GM19468 (cell line): ENCODE measurements at regions not wholly inside any gene's neighbourhood (a gene's known extent, or its start where the extent isn't known, plus 50 kb on each side); places are given as distances from the start of the nearest gene placed in this dataset.
"Not testable (repeated sequence)": the region's sequence is repeated elsewhere in the genome, so short reads cannot be mapped to it uniquely, and the experiment has no call there.

Source experiments
- ATAC-seq: cut with Tn5 transposase; IDR thresholded peaks from one replicate; pipeline ENCODE4 v1.9.1; 2021; ENCODE audit warnings: mild to moderate bottlenecking, moderate library complexity, moderate number of reproducible peaks; ENCODE audit not compliant: unreplicated experiment; ENCODE audit errors: extremely low read depth

DNA sequence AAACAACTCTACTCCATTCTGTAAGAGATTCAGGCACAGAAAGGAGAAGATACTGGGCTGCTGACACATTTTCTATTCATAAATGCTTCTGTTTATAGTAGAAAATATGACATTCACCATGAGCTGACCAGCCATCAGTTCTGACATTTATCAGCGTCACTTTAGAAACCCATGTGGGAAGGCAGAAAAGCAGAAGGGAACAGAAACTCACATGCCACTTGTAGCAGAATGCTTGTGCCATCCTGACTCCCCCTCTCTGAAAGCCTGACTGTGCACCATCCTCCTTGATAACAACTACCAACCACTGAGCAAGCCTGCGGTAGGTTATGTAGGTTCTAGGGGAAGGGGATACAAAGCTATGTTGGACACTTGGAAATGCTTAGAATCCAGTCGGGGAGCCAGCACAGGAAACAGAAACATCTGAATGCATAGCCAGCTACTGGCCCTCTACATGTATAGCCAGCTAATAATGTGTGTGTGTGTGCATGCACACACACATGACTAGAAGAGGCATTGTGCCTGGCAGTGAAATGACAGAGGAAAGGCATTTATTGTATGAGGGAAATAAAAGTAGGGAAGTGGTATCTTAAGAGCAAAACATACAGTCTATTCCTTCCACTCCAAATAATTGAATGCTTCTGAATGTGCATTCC lies 104.3 kb downstream of the SPDYE17 start:
- peak; percentile 26 for ATAC-seq

DNA sequence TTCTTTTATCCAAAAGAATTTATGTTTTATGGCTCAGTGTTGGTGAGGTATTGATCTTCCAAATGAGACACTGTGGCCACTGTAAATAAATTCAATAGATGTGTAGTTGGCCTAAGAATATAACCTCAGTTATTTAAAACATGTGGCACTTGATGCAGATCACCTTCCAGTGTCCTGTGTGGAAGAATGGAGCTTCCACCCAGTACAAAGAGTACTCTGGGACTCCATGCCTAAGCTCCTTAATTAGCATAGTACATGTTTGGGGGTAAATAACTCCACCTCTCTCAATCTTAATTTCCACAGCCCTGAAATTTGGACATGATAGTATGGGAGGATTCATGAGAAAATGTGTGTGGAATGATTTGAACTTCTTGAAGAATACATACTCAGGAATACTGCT lies 105.7 kb downstream of the SPDYE17 start:
- not testable (repeated sequence) for ATAC-seq

DNA sequence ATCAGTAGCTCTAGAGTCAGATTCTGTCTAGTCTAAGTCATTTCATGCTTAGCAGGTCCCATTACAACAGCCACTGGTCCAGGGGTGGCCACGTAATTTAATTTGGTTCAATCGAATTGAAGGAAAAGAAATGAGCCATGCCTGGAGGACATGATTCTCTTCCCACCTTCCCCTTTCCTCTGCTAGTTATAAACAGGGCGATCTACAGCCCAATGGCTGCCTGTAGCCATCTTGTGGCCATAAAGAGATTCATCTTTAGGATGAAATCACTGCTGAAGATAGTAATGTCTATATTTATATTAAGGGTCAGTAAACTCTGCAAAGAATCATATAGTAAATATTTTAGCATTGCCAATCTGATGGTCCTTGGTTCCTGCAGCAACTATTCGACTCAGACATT lies 107.4 kb downstream of the SPDYE17 start:
- not testable (repeated sequence) for ATAC-seq

DNA sequence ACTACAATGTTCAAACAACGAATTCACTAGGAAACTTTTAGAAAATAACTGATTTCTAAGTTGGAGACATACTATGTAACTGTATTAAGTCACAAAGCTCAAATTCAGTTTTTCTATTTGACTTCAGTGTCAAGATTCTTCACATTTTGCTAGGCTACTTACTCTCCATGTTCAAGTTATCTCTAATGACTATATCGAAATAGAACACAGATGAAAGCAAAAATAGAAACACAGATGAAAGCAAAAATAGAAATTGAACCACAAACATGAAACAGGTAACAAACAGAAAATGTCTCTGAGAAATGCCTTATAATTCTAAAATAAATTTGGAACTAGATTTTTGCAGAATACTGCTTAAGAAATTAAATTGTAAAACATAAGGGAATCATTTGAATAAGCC lies 113.5 kb downstream of the SPDYE17 start:
- ATAC-seq, result not testable (repeated sequence)

DNA sequence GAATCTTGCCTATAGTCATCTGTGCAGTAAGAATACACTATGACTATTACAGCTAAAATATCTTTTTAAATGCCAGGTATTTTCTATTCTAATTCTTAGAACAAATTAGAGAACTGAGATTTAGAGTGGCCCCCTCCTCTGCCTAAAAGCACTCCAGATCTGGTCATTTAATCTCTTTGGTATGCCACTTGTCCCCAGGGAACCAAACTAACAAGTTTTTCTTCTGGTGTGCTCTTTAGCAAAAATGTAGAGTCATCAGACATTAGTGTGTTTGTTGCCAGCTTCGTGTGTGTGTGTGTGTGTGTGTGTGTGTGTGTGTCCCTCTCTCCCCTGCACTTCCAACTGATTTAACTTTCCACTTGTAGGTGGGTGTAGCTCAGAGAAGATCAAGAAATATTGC lies 117.8 kb downstream of the SPDYE17 start:
- ATAC-seq, result not testable (repeated sequence)

DNA sequence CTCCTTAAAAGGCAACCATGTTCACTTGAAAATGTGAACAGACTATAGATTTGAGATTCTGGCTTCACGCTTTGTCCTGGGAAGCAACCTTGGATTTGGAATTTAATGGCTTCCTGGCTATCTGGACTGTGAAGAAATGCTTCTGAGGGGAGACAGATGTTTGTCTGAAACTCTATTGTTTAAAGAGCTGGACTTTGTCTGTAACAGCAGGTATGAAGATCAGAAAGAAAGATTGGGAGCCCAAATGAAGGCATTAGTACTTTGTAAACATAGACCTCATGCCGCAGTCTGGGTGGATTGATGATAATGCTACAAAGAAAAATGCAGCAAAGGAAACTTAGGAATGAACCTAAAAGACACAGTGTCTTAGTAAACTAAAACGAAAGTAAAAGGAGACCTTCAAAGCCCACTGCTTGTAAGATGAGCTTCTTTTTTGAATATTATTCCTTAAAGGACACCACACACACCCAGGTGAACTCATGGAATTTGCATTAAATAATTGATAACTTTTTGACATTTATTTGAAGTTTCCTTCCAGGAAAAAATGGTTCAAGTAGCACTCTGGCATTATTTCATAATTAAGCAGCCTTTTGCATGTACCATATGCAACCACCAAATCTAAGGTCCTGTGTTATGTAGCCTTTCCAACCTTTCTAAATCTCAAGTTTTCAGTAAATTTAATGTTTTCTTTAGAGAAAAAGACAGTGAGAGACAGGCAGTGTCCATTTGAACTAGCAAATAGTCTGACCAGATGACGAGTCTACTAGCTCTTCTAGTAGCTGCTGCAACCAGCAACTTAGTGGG lies 119.9 kb downstream of the SPDYE17 start:
- not testable (repeated sequence) for ATAC-seq

DNA sequence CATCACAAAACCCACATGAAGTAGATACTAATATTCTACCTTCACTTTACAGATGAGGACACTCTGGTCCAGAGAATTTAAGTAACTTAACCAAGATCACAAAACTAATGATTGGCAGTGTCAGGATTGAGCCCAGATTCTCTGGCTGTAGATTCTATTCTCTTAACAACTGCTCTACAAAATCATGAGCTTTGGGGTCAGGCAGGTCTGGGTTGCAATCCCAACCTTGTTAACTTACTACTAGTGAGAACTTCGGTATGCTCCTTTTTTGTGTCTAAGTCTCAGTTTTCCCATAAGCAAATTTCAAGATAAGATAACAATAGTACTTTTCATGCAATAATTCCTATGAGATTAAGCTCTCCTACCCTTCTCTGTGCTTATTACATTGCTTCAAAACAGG lies 127.5 kb downstream of the SPDYE17 start:
- not testable (repeated sequence) for ATAC-seq

DNA sequence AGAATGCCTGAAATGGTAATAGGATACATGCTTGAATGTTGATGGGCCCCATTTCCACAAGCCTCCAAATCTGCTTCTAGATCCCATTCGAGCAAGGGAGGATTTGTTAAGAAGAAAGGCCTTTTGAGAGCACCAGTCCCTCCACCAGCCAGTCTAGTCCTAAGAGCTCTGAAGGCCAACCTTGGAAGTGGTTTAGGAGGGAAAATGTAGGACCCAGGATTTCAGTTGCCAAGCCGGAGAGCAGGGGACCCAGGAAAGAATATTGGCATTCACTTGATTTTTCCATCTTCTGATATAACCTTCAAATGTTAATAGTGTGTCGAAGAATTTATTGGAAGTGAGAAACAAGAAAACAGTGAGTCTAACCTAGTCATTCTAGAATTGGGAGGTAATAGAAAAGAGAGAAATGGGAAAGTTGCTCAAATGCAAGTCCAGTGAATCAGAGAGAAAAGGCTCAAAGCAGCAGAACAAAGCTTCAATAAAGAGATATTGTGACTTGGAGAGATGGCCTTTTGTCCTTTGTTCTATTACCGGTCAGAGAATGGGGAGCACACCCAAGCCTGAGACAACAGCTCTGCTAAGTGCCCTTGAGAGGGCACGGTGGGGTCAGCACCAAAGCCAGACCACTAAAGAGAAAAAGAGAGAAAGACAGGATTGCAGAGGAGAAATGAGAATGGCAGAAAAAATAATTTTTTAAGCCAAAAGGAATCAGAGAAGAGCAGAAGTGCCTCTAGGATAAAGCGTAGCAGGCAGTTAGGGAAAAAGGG lies 130.0 kb downstream of the SPDYE17 start:
- ATAC-seq, result not testable (repeated sequence)

DNA sequence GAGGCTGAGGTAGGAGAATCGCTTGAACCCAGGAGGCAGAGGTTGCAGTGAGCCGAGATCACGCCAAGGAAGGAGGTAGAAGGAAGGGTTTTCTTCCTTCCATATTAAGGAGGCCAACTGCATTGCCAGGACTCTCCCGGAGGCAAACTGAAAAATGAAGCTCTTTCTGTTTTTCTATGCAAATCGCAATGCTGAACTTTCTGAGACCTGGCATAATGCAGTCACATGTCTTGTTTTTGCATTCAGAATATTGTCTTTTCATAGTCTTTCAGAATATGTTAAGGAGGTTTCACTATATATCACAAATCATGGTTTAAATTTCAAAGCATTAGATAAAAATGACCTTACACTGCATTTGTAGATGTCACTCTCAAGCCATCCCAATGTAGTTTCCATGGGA lies 133.4 kb downstream of the SPDYE17 start:
- not testable (repeated sequence) for ATAC-seq

DNA sequence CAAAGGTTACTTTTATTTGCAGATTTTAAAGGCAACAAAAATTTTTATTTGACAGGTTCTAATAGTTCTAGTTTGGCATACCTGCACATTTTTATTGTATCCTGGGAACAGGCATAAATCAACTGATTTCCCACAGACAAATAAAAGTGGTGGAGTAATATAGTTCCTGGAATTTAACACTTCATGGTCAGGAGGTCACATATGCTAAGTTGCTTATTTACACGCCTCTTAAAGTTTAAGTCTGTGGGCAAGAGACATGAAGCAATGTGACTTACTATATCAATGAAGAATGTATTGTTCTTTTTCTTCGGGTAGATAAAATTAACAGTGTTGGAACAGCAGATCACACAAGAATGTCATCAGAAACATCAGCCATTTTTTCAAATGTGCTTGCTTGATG lies 135.2 kb downstream of the SPDYE17 start:
- not testable (repeated sequence) for ATAC-seq

DNA sequence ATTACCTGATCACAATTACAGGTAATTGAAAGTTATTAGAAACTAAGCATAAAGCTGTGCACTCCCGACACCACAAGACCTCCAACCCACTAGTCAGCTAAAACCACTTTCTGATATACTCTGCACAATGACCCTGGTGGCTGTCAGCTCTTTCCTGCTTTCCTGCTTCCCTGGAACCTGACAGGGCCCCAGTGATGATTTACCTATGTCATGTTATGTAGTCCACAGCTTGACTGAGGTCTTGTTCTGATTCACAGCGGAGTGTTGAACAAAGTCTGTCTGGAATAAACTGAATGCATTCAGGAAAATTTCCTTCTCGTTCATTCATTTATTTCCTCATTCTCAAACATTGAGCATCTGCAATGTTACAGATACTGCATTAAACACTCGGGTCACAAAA lies 136.5 kb downstream of the SPDYE17 start:
- ATAC-seq, result not testable (repeated sequence)

DNA sequence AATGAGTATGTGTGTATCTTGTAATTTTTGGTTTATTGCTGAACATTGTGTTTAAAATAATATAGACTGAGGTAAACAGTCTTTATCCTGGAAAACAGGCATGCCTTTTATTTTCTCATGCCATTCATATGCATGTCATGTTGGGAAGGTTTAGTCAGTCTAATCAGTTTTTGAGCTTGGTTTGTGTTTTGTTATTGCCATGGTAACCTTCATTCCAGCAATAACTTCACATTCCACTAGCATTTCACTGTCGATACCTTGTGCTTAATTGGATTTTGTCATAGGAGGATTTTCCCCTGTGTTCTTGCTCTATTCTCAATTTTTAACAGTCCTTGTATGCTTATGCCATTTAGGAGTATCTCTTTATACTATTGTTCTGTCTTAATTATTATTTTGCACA lies 140.4 kb downstream of the SPDYE17 start:
- not testable (repeated sequence) for ATAC-seq

DNA sequence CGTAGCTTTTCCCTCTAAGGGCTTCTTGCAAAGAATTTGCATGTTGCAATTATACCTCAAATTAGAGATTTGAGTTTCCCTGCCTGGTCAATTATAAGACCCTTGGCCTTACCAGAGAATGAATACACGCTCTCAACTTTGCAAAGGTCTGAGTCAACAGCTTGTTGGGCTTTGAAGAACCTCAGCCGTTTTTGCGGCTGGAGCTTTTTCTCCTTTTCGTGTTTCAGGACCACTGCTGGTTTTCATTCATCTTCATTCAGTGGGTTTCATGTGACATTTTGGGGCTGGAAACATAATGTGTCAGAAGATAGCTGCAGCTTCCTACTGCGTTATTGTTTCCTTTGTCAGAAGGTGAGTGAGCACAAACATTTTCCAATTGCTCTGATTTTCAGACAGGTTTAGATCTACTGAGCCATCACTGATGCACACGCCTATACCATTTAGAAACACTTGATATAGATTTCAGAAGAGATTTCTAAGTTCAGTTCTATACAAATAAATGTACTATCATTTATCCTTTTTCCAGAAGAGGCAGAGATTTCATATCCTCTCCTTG lies 152.3 kb downstream of the SPDYE17 start:
- not testable (repeated sequence) for ATAC-seq

DNA sequence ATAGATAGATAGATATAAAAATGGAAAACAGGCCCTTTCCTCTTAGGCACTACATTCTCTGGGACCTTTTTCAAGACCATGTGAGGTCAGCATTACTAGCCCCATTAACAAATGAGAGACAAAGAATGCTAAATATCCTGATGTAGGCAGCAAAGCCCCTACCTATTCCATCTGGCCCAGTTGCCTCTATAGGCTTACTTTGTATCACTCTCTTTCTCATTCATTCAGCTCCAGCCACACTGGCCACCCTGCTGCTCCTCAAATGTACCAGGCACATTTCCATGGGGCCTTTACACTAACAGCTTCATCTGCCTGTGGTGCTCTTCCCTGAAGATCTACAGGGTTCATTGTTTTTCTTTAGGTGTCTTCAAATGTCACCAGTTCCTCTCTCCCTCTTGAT lies 156.4 kb downstream of the SPDYE17 start:
- not testable (repeated sequence) for ATAC-seq

DNA sequence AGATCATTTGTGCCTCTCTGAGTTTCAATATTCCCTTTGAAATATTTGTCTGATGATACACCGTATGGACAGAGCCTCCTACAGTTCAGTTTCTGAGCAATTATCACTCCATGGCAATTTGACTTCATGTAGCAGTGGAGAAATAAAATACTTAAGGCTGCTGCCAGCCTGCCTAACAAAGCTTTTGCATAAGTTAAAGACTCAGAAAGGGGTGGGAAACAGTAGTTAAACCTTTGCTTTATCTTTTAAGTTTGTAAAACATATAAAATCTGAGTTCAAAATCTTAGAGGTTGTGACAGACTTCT lies 161.7 kb downstream of the SPDYE17 start:
- not testable (repeated sequence) for ATAC-seq

DNA sequence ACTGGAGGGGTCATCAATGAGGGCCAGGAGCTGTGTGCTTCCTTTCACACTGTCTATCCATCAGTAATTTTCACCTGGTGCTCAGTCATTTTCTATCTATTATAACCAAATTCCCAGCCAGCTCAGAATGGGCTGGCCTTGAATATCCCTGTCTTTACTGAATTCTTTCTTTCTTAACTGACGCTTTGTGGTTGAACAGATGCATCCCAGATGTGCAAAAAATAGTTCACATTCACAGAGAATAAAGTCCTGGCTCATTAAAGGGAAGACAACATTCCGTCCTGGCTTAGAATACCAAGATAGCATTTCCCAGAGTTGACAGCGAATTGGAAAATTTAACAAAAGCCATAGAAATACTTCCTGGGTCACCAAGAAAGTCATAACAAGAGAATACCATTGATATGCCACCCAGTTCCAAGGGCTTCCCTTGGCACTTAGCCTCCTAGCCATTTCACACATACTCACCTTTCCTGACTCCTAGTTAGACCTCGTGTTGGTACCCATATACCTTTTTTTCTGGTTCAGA lies 164.7 kb downstream of the SPDYE17 start:
- not testable (repeated sequence) for ATAC-seq

DNA sequence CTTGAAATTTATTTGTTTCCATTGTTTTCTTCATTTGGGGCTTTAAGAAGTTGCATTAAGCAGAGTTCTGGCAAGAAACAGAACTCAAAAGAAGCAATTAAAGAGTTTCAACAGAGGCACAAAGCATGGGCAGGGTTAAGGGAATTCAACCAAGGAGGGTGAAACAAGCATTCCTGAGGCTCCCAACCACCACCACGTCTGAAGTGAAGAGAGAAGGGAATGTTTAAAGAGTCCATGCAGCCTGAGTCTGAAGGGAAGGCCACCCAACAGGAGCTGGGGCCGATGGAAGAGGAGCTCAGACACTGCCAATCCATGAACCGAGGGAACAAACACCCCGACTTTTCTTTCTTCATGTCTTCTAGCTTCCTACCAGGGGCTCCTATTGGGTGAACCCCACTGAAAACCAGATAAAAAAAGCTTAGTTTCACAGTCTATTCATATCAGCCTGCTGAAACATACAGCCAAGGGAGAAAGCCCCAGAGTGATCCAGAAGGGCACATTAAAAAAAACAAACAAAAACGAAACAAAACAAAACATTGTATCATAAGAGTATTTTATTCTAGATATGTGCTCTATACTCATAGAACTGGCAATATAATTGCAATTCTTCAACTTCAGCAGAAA lies 168.9 kb downstream of the SPDYE17 start:
- ATAC-seq, result not testable (repeated sequence)

DNA sequence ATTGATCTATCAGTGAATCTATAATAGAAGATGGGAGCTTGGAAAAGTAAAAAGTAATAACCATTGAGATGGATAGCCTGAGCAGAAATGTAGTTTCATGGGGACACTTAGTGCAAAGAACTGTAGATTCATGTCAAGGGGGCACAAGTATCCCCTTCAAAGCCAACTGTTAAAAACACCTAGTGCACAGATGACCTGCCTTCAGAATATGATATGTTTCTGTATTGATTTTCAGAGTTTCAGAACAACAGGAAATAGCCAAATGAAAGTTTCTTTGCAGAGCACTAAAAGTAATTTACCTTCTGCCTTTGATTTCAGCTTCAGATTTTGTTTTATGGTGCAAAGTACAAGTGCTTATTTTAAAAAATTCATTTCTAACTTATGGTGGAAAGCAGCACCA lies 169.9 kb downstream of the SPDYE17 start:
- not testable (repeated sequence) for ATAC-seq

DNA sequence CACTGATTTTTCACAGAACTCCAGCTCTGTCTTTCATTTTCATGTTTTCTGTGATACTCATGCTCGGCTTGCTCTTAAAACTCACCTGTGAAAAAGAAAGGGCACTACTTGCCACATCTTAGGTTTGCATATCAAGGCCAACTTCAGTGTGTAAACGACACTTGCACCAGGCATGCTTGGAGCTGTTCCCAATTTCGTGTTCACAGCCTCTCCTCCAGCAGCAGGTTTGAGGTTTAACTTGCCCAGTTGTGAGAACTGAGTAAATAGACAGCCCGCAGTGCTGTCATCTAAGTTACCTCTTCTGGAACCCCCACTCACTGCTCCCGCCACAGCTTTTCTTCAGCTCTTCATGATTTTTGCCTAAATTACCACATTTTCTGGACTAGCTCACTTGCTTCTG lies 172.2 kb downstream of the SPDYE17 start:
- not testable (repeated sequence) for ATAC-seq

DNA sequence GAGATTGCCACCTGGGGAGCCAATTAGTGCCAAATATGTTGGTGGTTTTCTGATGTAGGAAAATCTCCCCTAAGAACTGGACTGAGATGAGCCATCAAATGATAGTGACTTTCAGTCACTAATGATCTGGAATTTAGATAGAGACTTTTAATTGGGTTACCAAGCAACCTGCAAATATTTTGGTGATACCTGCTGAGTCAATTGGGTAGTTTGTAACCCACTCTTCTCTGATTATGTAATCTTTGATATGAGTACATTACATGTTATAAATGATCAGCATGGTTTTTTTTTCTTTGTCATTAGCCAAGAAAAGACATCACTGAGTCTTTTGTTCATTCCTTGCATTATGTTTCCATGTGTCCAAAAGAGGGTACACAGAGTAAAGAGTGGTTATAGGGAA lies 177.5 kb downstream of the SPDYE17 start:
- not testable (repeated sequence) for ATAC-seq
